Right lobe of liver (tissue), 6 donors: ENCODE measurements at regions not wholly inside any gene's neighbourhood (a gene's known extent, or its start where the extent isn't known, plus 50 kb on each side); places are given as distances from the start of the nearest gene placed in this dataset.
A peak's percentile ranks its signal among the peaks of the same experiment; 100 is the strongest.

Experiments used
- ATAC-seq, 4 donors: fragments of 200-7000 bp; cut with Tn5 transposase; one replicate each; pipeline ENCODE4 v1.9.1; 2020; ENCODE audit warnings: mild to moderate bottlenecking in 4 of 4, moderate library complexity in 4 of 4
- DNase-seq, 3 donors: peaks; one replicate each; pipeline ENCODE4 v3.0.0-alpha.2; 2020
- H3K27ac ChIP-seq, 3 donors: fragments of 200-600 bp; one replicate each; pipeline ENCODE4 v1.8.0; 2022
- H3K27me3 ChIP-seq, 2 donors: fragments of 200-600 bp; one replicate each; pipeline ENCODE4 v1.8.0; 2022
- H3K36me3 ChIP-seq, 4 donors: fragments of 200-600 bp; sonication (generic) in 1 of 4; one replicate each; pipeline versions ENCODE4 v1.5.1 to v1.8.0; 2017 to 2022; ENCODE audit warnings: control low read depth in 1 of 4
- H3K4me1 ChIP-seq, 4 donors: fragments of 200-600 bp; sonication (generic) in 1 of 4; one replicate each; pipeline versions ENCODE4 v1.5.1 to v1.8.0; 2017 to 2022; ENCODE audit warnings: control low read depth in 1 of 4
- H3K4me3 ChIP-seq, 3 donors: fragments of 200-600 bp; one replicate each; pipeline ENCODE4 v1.8.0; 2022
- H3K9me3 ChIP-seq, 4 donors: fragments of 200-600 bp; sonication (generic) in 1 of 4; one replicate each; pipeline versions ENCODE4 v1.5.1 to v1.8.0; 2017 to 2022; ENCODE audit warnings: control low read depth in 1 of 4
- POLR2A ChIP-seq: fragments of 450-650 bp; IDR thresholded peaks from one replicate; pipeline ENCODE4 v1.6.1; 2017; ENCODE audit warnings: antibody characterized with exemption, mild to moderate bottlenecking
- whole genome bisulfite sequencing: methylation state at CpG from one replicate; pipeline ENCODE4 v1.1.6; 2018; ENCODE audit warnings: low coverage, low lambda C conversion rate; ENCODE audit not compliant: insufficient coverage; ENCODE audit errors: missing lambda C conversion rate; 5-methylcytosine and 5-hydroxymethylcytosine counted together
- intact Hi-C, 2 donors: fragments of 100-400 bp; cut with DNase I; formaldehyde crosslinking; loops; one replicate each; pipeline versions ENCODE4 v1.11.2 to v1.14.1; 2022
- TF ChIP-seq, protein P1 (sequence below), 4 donors: fragments of 200-600 bp in 3 of 4; fragments of 450-650 bp in 1 of 4; IDR thresholded peaks; one replicate each; pipeline versions ENCODE4 v1.5.1 to v1.8.0; 2016 to 2022; ENCODE audit warnings: antibody characterized with exemption in 4 of 4, mild to moderate bottlenecking in 2 of 4
- donor health status: DM: no; HTN: yes; CAD: no.
- donor health status: DM: no; HTN: no; CAD: no.
- donor health status: DM: no; HTN: no; CAD: no.
- donor health status: DM: no; HTN: yes; CAD: no.
- donor health status: DM: no; HTN: yes; CAD: no.

DNA sequence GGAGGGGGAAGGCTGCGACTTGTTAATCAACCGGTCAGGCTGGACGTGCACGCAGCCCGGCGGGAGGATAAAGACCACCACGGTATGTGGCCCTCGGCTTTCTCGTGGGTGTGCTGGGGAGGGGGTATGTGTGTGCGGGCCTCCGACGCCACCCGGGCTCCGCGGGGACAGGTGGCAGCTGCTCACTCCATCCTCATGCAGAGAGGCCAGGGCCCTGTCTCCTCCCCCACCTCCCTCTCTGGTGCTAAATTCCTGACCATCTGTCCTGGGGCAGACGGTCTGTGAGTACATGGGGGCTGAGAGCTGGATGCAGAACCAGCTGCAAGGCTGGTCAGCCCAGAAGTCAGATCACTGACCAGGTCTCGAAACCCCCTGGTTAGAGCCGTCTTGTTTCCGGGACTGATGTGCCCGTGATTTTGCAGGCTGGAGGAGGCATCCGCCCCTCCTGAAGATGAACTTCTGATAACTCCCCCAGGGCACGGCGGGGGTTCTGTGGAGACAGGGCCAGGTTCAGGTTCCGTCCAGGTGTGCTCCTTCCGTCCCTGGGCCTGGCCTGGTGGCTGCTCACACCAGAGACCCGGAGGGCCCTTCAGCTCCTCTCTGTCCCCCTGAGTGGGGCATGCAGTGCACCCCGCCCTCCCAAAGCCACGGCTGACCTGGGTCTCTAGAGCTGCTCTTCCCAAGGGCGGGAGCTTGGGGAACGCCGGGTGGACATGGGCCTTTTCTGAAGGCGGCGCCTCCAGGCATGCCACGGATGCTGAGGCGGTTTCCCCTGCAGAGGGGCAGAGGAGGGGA is 1119.7 kb downstream of the BRD1 start:
- no peak for DNase-seq
- Histone ChIP-seq H3K9me3 (no peaks in the 10 kb centered on the region), H3K4me3 (no peak overlapping the region), H3K36me3 (no peaks in the 10 kb centered on the region), H3K27ac (no peak overlapping the region), H3K4me1 (no peaks in the 10 kb centered on the region), H3K27me3 (no peaks in the 10 kb centered on the region)
- no peak for TF ChIP-seq POLR2A
- TF ChIP-seq, protein P1, sequence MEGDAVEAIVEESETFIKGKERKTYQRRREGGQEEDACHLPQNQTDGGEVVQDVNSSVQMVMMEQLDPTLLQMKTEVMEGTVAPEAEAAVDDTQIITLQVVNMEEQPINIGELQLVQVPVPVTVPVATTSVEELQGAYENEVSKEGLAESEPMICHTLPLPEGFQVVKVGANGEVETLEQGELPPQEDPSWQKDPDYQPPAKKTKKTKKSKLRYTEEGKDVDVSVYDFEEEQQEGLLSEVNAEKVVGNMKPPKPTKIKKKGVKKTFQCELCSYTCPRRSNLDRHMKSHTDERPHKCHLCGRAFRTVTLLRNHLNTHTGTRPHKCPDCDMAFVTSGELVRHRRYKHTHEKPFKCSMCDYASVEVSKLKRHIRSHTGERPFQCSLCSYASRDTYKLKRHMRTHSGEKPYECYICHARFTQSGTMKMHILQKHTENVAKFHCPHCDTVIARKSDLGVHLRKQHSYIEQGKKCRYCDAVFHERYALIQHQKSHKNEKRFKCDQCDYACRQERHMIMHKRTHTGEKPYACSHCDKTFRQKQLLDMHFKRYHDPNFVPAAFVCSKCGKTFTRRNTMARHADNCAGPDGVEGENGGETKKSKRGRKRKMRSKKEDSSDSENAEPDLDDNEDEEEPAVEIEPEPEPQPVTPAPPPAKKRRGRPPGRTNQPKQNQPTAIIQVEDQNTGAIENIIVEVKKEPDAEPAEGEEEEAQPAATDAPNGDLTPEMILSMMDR (IDR thresholded peaks at IDR 0.05): no peak
- WGBS: 81% methylated on average over 4 of the region's 35 CpGs
- intact Hi-C loops: no loop called here
- ATAC-seq: no peak

DNA sequence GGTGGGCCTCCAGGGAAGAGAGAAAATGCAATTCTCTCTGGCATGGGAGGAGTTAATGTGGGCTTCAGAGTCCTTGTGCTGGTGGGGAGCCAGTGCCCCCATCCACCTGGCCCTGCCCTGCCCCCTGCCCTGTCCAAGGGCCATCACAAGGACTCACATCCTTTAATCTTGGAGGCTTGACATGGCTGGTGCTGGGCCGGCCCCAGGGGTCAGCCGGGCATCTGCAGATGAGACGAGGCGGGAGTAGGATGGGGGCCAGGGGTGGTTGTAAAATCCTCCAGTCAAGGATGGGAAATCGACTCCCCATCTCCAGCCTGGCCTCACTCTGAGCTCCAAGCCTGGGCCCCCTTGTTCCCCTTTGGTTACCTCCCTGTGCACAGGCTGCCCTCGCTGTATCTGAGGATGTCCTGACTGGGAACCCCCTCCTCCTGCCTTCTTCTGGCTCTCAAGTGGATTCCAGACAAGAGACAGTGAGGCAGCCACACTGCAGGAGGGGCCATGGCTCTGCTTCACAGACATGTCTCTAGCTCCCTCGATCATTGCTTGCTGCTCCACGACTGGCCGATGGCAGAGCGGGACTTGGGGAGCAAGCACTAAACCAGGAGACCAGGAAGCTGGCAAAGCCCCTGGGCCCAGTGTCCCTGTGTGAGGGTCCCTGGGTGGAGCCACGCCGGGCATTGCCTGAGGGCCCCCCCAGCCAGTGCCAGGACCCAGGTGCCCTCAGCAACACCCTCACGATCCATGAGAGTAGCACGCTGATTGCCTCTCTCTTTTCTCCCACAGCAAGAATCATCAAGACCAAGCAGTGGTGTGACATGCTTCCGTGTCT is 1120.5 kb downstream of the BRD1 start:
- 60% methylated on average over 3 of the region's 15 CpGs for WGBS
- no peaks in the 10 kb centered on the region for H3K9me3 ChIP-seq
- DNase-seq (no peak), ATAC-seq (no peak)
- H3K4me3 ChIP-seq: no peak overlapping the region
- no peaks in the 10 kb centered on the region for H3K4me1 ChIP-seq
- intact Hi-C loops: no loop called here
- no peak overlapping the region for H3K27ac ChIP-seq
- no peaks in the 10 kb centered on the region for H3K36me3 ChIP-seq
- no peaks in the 10 kb centered on the region for H3K27me3 ChIP-seq
- TF ChIP-seq POLR2A: no peak
- TF ChIP-seq, protein P1 (IDR thresholded peaks at IDR 0.05): no peak

DNA sequence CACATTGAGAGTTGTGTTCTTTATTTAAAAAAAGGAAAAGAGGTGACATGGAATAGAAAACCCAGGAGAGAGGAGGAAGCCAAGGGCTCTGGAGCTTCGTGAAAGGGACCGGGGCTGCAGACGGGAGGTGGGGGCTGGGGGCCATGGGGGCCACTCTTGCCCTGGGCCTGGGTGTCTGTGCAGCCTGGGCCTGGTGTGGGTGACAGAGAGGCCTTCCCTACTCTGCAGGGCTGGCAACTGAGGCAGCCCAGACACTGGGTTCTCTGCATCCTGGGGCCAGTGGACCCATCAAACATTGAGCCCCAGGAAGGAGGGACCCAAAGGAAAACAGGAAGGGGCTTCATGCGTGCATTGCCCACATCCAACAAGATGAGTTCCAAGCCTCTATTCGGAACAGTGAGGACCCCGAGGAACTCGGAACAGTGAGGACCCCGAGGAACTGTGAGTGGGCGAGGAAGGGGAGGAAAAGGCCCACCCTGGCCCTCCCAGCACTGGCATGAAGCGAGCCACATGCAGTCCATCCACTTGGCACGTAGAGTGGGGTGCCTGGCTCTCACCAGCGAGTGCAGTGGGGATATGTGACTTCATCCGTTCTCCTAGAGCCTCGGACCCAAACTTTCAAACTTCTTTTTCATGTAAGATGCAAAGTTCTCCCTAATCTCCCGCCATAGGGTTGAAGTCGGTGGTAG is 1121.6 kb downstream of the BRD1 start:
- Histone ChIP-seq H3K36me3 (no peaks in the 10 kb centered on the region), H3K9me3 (no peaks in the 10 kb centered on the region), H3K27me3 (no peaks in the 10 kb centered on the region), H3K4me1 (no peaks in the 10 kb centered on the region), H3K4me3 (no peak overlapping the region), H3K27ac (no peak overlapping the region)
- intact Hi-C loops: no loop called here
- WGBS: 55% methylated on average over 10 of the region's 16 CpGs
- TF ChIP-seq POLR2A: no peak
- TF ChIP-seq, protein P1 (IDR thresholded peaks at IDR 0.05): no peak
- no peak for ATAC-seq
- no peak for DNase-seq

DNA sequence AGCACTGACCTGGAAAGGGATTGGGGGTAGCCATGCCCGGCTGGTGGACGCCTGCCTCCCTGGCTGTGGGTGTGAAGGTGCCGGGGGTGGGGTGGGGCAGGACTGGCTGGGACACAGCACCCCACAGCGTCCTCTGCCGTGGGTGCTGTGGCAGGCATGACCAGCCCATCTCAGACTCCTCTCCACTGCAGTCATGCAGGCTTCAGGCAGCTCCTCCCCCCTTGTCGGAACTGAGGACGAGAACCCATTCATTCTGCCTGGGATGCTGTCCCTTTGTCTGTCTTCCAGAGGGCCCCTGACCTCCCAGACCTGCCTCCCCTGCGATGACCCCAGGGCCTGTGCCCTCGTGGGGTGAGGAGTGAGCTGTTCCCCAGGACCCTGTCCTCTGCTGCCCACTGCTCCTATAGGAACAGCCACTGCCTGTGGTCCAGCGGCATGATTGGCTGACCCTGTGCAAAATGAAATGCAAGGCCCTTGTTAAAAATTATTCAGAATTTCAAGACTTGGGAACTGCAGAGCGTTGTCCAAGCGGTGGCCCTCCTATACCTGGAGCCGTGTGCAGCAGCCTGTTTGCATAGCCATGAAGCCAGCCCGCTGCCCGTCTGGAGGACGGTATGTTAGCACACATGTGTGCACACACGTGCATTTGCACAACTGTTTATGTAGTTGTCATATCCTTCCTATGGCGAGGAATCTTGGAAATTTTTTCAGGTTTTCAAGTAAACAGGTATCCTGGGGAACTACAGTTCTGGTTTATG is 1122.3 kb downstream of the BRD1 start:
- Histone ChIP-seq H3K27ac (no peak overlapping the region), H3K9me3 (no peaks in the 10 kb centered on the region), H3K4me1 (no peaks in the 10 kb centered on the region), H3K36me3 (no peaks in the 10 kb centered on the region), H3K27me3 (no peaks in the 10 kb centered on the region), H3K4me3 (no peak overlapping the region)
- TF ChIP-seq, protein P1 (IDR thresholded peaks at IDR 0.05): no peak
- TF ChIP-seq POLR2A: no peak
- DNase-seq (peak in 1 of 3 donors; percentile 14), ATAC-seq (no peak)
- 36% methylated on average over 11 of the region's 18 CpGs for WGBS
- intact Hi-C loops: no loop called here
